ENCODE measurements at regions not wholly inside any gene's neighbourhood (a gene's known extent, or its start where the extent isn't known, plus 50 kb on each side); places are given as distances from the start of the nearest gene placed in this dataset.
A peak's percentile ranks its signal among the peaks of the same experiment; 100 is the strongest.
"Not testable (repeated sequence)": the region's sequence is repeated elsewhere in the genome, so short reads cannot be mapped to it uniquely, and the experiment has no call there.

DNA sequence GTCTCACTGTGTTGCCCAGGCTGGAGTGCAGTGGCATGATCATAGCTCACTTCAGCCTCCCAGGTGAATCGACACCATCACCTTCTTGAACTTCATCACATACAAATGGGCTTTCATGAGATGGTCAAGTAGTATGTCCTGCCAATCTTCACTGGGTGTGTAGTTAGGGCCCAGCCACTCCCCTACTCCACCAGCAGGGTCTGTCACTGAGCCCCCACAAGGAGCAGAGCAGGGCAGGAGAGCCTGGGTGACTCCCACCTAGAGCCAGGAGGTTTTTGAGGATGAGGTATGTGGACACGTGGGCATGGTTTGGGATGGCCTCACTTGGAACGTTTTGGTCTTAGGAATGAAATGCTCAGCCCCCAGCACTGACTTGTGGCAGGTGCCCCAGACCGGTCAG, 4037.7 kb upstream of the TPTE start:
- H3K27me3 Mint-ChIP-seq (ENCODE audit: unreplicated experiment); BruUV-seq (replicated peaks); DNase-seq; intact Hi-C loops (cut with micrococcal nuclease; ENCODE audit: unreplicated experiment); H3K36me3 Mint-ChIP-seq (ENCODE audit: insufficient read depth, unreplicated experiment); H3K4me1 Mint-ChIP-seq (ENCODE audit: low read depth, unreplicated experiment); H3K4me3 Mint-ChIP-seq (ENCODE audit: low read depth, unreplicated experiment); CTCF ChIA-PET; H3K9me3 Mint-ChIP-seq (ENCODE audit: low read depth, unreplicated experiment); H3K27ac Mint-ChIP-seq (ENCODE audit: unreplicated experiment): not testable (repeated sequence)

DNA sequence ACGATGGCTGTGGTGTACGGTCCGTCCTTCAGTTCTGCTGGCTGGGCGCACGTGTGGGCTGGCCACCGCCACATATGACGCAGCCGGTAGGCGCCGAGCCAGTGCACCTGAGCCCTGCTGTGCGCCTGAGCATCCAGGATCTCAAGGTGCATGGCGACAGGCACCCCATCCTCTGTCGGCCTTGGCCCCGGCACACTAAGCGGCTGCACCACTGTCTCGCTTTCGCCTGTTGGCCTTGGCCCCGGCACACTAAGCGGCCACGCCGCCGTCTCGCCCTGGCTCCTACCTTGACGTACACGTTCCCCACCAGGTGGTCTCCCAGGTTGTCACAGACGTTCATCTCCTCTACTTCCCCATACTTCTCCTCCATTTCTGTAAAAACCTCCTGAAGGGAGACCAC, 4034.6 kb upstream of the TPTE start:
- H3K9me3 Mint-ChIP-seq (ENCODE audit: low read depth, unreplicated experiment); H3K4me3 Mint-ChIP-seq (ENCODE audit: low read depth, unreplicated experiment); BruUV-seq (replicated peaks); H3K4me1 Mint-ChIP-seq (ENCODE audit: low read depth, unreplicated experiment); H3K27me3 Mint-ChIP-seq (ENCODE audit: unreplicated experiment); CTCF ChIA-PET; H3K27ac Mint-ChIP-seq (ENCODE audit: unreplicated experiment); DNase-seq; intact Hi-C loops (cut with micrococcal nuclease; ENCODE audit: unreplicated experiment); H3K36me3 Mint-ChIP-seq (ENCODE audit: insufficient read depth, unreplicated experiment): not testable (repeated sequence)

DNA sequence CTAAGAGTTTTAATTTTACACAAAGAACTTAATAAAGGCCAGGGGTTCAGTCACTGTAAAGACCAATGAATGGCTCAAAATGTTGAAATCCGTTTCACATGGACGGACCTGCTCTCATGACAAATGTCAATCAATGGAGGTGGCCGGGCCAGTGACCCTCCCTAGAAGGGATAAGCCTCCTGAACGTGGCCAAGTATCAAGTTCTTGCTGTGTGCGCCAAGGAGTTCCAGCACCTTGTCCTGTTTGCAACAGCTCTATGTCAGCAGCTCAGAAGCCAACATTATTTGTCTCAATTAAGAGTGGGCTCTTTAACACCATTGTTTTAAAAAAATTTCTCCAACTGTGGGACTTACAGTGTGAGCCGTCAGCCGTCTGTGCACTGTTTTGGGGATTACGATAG, 4028.7 kb upstream of the TPTE start:
- intact Hi-C loops (cut with micrococcal nuclease; ENCODE audit: unreplicated experiment); H3K27me3 Mint-ChIP-seq (ENCODE audit: unreplicated experiment); H3K4me1 Mint-ChIP-seq (ENCODE audit: low read depth, unreplicated experiment); CTCF ChIA-PET; H3K4me3 Mint-ChIP-seq (ENCODE audit: low read depth, unreplicated experiment); H3K36me3 Mint-ChIP-seq (ENCODE audit: insufficient read depth, unreplicated experiment); H3K27ac Mint-ChIP-seq (ENCODE audit: unreplicated experiment); BruUV-seq (replicated peaks); DNase-seq; H3K9me3 Mint-ChIP-seq (ENCODE audit: low read depth, unreplicated experiment): not testable (repeated sequence)

DNA sequence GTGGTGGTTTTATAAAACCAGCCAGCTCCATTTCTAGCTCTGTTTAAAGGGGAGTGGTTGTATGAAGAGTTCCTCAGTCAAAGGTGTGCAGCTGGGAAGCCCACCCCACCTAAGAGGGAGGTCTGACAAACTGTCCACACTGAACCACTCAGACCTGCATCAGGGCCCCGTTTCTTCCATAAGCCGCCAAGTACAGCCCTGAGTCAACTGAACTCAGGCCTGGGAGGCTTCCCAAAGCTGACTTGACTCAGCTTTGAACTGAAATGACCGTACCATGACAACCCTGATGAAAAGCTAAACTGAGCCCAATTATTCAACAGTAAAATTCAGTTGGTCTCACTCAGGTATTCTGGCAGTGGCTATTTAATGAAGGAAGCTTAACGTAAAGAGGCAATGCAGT, 4027.4 kb upstream of the TPTE start:
- DNase-seq; H3K36me3 Mint-ChIP-seq (ENCODE audit: insufficient read depth, unreplicated experiment); CTCF ChIA-PET; intact Hi-C loops (cut with micrococcal nuclease; ENCODE audit: unreplicated experiment); H3K4me3 Mint-ChIP-seq (ENCODE audit: low read depth, unreplicated experiment); H3K27me3 Mint-ChIP-seq (ENCODE audit: unreplicated experiment); H3K4me1 Mint-ChIP-seq (ENCODE audit: low read depth, unreplicated experiment); H3K27ac Mint-ChIP-seq (ENCODE audit: unreplicated experiment); BruUV-seq (replicated peaks); H3K9me3 Mint-ChIP-seq (ENCODE audit: low read depth, unreplicated experiment): not testable (repeated sequence)

DNA sequence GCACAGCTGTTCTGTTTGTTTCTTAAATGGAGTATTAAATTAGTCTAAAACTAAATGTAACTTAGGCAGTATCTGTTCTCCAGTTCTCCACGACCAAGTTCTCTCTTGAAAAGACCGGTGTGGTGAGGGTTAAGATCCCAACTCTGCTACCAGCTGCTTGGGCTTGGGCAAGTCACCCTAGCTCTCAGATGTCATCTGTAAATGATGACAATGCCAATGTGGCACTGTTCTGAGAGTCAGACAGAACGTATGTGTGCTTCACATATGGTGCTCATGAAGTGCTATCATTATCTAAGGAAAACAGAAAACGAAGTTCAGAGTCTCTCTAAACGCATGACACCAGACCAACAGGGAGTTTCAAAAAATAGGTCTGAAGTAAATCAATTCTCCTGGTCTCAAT, 4025.0 kb upstream of the TPTE start:
- BruUV-seq (replicated peaks); H3K4me3 Mint-ChIP-seq (ENCODE audit: low read depth, unreplicated experiment); DNase-seq; H3K4me1 Mint-ChIP-seq (ENCODE audit: low read depth, unreplicated experiment); H3K9me3 Mint-ChIP-seq (ENCODE audit: low read depth, unreplicated experiment); intact Hi-C loops (cut with micrococcal nuclease; ENCODE audit: unreplicated experiment); H3K27ac Mint-ChIP-seq (ENCODE audit: unreplicated experiment); H3K36me3 Mint-ChIP-seq (ENCODE audit: insufficient read depth, unreplicated experiment); CTCF ChIA-PET; H3K27me3 Mint-ChIP-seq (ENCODE audit: unreplicated experiment): not testable (repeated sequence)

DNA sequence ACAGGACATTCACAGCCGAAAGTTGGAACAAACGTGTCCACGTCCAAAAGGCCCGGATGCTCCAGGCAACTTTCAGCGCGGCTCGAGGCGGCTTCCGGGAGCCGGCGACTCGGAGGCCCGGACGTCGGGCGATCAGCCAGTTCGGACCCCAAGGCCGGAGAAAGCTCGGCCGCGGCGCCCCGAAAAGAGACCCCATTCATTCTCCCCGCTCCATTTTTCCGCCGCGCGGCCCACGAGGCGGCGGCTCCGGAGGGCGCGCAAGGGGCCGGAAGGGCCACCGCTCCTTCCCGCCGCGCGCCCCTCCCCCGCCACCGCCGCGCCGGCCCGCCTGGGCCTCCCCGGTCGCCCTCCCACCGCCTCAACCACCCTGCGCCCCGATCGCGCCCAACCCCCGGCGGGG, 4022.7 kb upstream of the TPTE start:
- DNase-seq; BruUV-seq (replicated peaks); H3K36me3 Mint-ChIP-seq (ENCODE audit: insufficient read depth, unreplicated experiment); CTCF ChIA-PET; H3K9me3 Mint-ChIP-seq (ENCODE audit: low read depth, unreplicated experiment); H3K27me3 Mint-ChIP-seq (ENCODE audit: unreplicated experiment); H3K27ac Mint-ChIP-seq (ENCODE audit: unreplicated experiment); intact Hi-C loops (cut with micrococcal nuclease; ENCODE audit: unreplicated experiment); H3K4me1 Mint-ChIP-seq (ENCODE audit: low read depth, unreplicated experiment); H3K4me3 Mint-ChIP-seq (ENCODE audit: low read depth, unreplicated experiment): not testable (repeated sequence)

DNA sequence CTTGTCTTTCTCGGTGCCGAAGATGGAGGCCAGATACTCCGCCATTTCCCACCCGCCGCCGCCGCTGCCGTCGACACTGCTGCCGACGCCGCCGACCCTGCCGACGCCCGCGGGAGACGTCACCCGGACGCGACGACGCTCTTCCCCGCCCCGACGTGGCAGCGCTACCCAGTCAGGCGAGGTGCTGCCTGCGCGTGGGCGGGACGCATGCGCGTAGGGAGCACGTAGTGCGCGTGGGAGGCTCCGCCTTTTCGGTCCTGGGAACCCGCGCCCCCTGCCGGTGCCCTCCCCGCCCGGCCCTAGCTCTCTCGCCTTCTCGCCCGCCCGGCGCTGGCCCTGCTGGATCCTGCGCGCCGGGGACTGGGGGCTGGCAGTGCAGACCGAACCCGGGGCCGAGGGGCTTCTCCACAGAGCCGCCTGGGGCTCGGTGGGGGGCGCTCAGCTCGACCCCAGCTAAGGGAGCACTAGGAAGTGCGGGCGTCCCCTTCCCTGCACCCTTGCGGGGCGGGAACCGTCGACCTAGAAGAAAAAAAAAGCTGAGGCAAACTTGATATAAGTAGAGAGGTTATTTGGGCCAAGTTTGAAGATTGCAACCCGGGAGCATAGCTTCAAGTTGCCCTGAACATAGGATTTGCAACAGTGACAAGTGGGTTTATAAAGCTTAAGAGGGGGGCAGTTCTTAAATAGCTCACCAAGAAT, 4022.1 kb upstream of the TPTE start:
- CTCF ChIA-PET; H3K27me3 Mint-ChIP-seq (ENCODE audit: unreplicated experiment); H3K9me3 Mint-ChIP-seq (ENCODE audit: low read depth, unreplicated experiment); H3K27ac Mint-ChIP-seq (ENCODE audit: unreplicated experiment); H3K4me3 Mint-ChIP-seq (ENCODE audit: low read depth, unreplicated experiment); BruUV-seq (replicated peaks); H3K4me1 Mint-ChIP-seq (ENCODE audit: low read depth, unreplicated experiment); H3K36me3 Mint-ChIP-seq (ENCODE audit: insufficient read depth, unreplicated experiment); intact Hi-C loops (cut with micrococcal nuclease; ENCODE audit: unreplicated experiment): not testable (repeated sequence)
- peak; percentile 50 for DNase-seq

DNA sequence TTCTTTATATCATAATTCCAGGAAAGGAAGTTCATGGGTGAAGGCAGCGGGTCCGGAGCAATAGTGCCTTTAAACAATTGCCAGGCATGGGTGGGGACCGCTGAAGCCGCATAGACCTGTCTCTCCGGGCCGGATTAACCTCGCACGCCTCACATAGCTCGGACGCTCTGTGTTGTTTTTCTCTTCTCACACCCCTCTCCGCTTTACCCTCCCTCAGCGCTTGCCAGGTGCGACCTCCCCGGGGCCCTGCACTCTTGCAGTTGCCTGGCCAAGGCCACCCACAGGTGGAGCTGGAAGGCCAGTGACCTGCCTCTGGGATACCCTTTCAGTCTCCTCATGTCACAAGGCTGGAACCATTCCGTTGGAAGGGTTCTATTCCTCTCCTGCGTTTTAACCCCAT, 4021.5 kb upstream of the TPTE start:
- H3K36me3 Mint-ChIP-seq (ENCODE audit: insufficient read depth, unreplicated experiment); H3K4me1 Mint-ChIP-seq (ENCODE audit: low read depth, unreplicated experiment); intact Hi-C loops (cut with micrococcal nuclease; ENCODE audit: unreplicated experiment); H3K4me3 Mint-ChIP-seq (ENCODE audit: low read depth, unreplicated experiment); H3K9me3 Mint-ChIP-seq (ENCODE audit: low read depth, unreplicated experiment); CTCF ChIA-PET; DNase-seq; BruUV-seq (replicated peaks); H3K27ac Mint-ChIP-seq (ENCODE audit: unreplicated experiment); H3K27me3 Mint-ChIP-seq (ENCODE audit: unreplicated experiment): not testable (repeated sequence)

DNA sequence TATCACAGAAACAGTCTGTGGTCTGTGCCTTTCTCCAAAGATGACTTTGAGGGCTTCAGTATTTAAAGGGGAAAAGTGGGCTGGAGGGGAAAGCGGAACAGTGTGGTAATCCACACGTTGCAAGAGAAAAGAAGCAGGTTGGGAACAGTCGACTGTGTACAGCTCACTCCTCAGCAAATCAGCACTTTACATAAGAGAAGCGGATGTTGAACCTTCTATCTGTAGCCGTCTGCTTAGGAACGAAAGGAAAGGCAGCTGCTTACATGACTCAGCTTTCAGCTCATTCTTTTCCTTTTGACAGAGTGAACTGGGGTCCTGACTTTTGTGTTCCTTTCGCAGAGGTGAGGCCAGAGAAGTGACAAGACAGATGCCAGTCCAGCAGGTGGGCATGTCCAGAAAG, 4020.7 kb upstream of the TPTE start:
- CTCF ChIA-PET; H3K27me3 Mint-ChIP-seq (ENCODE audit: unreplicated experiment); intact Hi-C loops (cut with micrococcal nuclease; ENCODE audit: unreplicated experiment); H3K27ac Mint-ChIP-seq (ENCODE audit: unreplicated experiment); DNase-seq; H3K4me1 Mint-ChIP-seq (ENCODE audit: low read depth, unreplicated experiment); H3K4me3 Mint-ChIP-seq (ENCODE audit: low read depth, unreplicated experiment); BruUV-seq (replicated peaks); H3K9me3 Mint-ChIP-seq (ENCODE audit: low read depth, unreplicated experiment); H3K36me3 Mint-ChIP-seq (ENCODE audit: insufficient read depth, unreplicated experiment): not testable (repeated sequence)

DNA sequence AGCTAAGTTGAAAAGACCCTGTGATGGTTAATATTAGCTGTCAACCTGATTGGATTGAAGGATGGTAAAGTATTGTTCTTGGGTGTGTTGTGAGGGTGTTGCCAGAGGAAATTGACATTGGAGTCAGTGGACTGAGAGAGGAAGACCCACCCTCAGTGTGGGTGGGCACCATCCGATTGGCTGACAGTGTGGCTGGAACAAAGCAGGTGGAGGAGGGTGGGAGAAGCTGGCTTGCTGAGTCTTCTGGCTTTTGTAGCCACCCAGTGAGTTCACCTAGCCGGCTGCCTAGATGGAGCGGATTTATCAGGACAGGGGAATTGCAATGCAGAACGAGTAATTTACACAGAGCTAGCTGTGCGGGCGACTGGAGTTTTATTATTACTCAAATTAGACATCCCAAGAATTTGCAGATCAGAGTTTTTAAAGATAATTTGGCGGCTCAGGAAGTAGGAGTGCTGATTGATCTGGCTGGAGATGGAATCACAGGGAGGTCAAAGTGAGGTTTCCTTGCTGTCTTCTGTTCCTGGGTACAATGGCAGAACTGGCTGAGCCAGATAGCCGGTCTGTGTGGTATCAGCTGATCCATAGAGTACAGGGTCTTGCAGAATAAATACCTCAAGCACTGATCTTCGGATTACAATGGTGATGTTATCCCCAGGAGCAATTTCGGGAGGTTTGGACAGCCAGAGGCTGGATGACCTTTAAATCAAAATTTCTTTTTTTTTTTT, 4015.1 kb upstream of the TPTE start:
- H3K27me3 Mint-ChIP-seq (ENCODE audit: unreplicated experiment); H3K4me3 Mint-ChIP-seq (ENCODE audit: low read depth, unreplicated experiment); DNase-seq; BruUV-seq (replicated peaks); H3K9me3 Mint-ChIP-seq (ENCODE audit: low read depth, unreplicated experiment); H3K4me1 Mint-ChIP-seq (ENCODE audit: low read depth, unreplicated experiment); H3K27ac Mint-ChIP-seq (ENCODE audit: unreplicated experiment); intact Hi-C loops (cut with micrococcal nuclease; ENCODE audit: unreplicated experiment); H3K36me3 Mint-ChIP-seq (ENCODE audit: insufficient read depth, unreplicated experiment); CTCF ChIA-PET: not testable (repeated sequence)

Data from Calu3 (cell line).